Spinal cord (tissue), 9 donors: ENCODE measurements at regions not wholly inside any gene's neighbourhood (a gene's known extent, or its start where the extent isn't known, plus 50 kb on each side); places are given as distances from the start of the nearest gene placed in this dataset.

ENCODE experiments used
- DNase-seq, 6 donors: peaks; one replicate each; pipeline versions ENCODE4 v3.0.0 to v3.0.0-alpha.2; 2013 to 2015; ENCODE audit warnings: low spot score in 6 of 6, low read depth in 4 of 6
- H3K27ac ChIP-seq: one replicate; pipeline ENCODE4 v1.5.1; 2013; ENCODE audit warnings: low read depth, low read length, control low read depth
- H3K27me3 ChIP-seq: one replicate; pipeline ENCODE4 v1.6.1; 2013; ENCODE audit warnings: low read length; ENCODE audit not compliant: control insufficient read depth, insufficient read depth
- H3K36me3 ChIP-seq: one replicate; pipeline ENCODE4 v1.6.1; 2013; ENCODE audit warnings: low read length; ENCODE audit not compliant: control insufficient read depth, insufficient read depth
- H3K4me1 ChIP-seq: one replicate; pipeline ENCODE4 v1.6.1; 2013; ENCODE audit warnings: low read length; ENCODE audit not compliant: control insufficient read depth, insufficient read depth
- H3K4me3 ChIP-seq: one replicate; pipeline ENCODE4 v1.5.1; 2013; ENCODE audit warnings: low read depth, low read length, control low read depth
- H3K9me3 ChIP-seq: one replicate; pipeline ENCODE4 v1.6.1; 2013; ENCODE audit warnings: low read length; ENCODE audit not compliant: control insufficient read depth, insufficient read depth
- WGBS: methylation state at CpG from one replicate; pipeline ENCODE4 v1.1.5; 2013; ENCODE audit warnings: missing lambda C conversion rate; ENCODE audit not compliant: insufficient coverage; 5-methylcytosine and 5-hydroxymethylcytosine counted together
- donor health status: healthy.

GRCh38 chr2:163481515-163481914 is 254.3 kb downstream of the FIGN start:
- Histone ChIP-seq H3K27ac (no peak overlapping the region), H3K27me3 (no peaks in the 10 kb centered on the region), H3K4me3 (no peak overlapping the region), H3K9me3 (no peaks in the 10 kb centered on the region), H3K36me3 (no peaks in the 10 kb centered on the region), H3K4me1 (no peaks in the 10 kb centered on the region)
- no peak for DNase-seq

- DNase-seq: no peak
- WGBS: 99% methylated on average over 7 of the region's 9 CpGs
Measured at GRCh38 chr2:163479599-163479998, 256.2 kb downstream of the FIGN start.

DNA sequence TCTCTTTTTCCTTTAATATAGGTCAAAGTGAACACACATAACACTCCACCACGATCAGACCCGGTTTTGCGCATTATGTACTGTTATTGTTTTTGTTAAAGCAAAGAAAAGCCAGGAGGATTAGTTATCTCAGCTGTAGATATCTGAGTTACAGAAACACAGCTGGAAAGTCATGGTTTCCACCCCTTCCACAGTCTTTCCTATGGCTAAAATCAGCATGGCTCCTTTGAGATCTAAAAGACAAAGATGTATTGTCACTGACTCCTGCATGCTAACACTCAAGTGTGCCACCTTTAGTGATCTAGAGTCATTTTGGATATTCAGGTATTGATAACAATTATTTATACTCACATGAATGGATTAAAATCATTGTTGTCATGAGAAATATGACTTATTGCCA is 260.0 kb downstream of the FIGN start:
- no CpG with 5 or more reads among the region's 3 CpGs for WGBS
- H3K27ac ChIP-seq: no peak overlapping the region
- no peaks in the 10 kb centered on the region for H3K27me3 ChIP-seq

More at GRCh38 chr2:163479599-163479998, 256.2 kb downstream of the FIGN start:
- H3K27ac ChIP-seq: no peak overlapping the region
- H3K4me1 ChIP-seq: no peaks in the 10 kb centered on the region
- no peaks in the 10 kb centered on the region for H3K9me3 ChIP-seq
- no peaks in the 10 kb centered on the region for H3K27me3 ChIP-seq
- no peak overlapping the region for H3K4me3 ChIP-seq
- H3K36me3 ChIP-seq: no peaks in the 10 kb centered on the region

GRCh38 chr2:163474889-163475288 is 260.9 kb downstream of the FIGN start:
- no peaks in the 10 kb centered on the region for H3K4me1 ChIP-seq
- H3K9me3 ChIP-seq: no peaks in the 10 kb centered on the region
- DNase-seq: no peak
- H3K36me3 ChIP-seq: no peaks in the 10 kb centered on the region
- no peaks in the 10 kb centered on the region for H3K27me3 ChIP-seq
- no peak overlapping the region for H3K27ac ChIP-seq
- WGBS: no CpG with 5 or more reads among the region's 4 CpGs
- no peak overlapping the region for H3K4me3 ChIP-seq

More for the DNA sequence above, 260.0 kb downstream of the FIGN start:
- H3K4me3 ChIP-seq: no peak overlapping the region
- no peaks in the 10 kb centered on the region for H3K36me3 ChIP-seq
- peak in 1 of 6 donors; percentile 29 for DNase-seq
- H3K4me1 ChIP-seq: no peaks in the 10 kb centered on the region
- H3K9me3 ChIP-seq: no peaks in the 10 kb centered on the region

DNA sequence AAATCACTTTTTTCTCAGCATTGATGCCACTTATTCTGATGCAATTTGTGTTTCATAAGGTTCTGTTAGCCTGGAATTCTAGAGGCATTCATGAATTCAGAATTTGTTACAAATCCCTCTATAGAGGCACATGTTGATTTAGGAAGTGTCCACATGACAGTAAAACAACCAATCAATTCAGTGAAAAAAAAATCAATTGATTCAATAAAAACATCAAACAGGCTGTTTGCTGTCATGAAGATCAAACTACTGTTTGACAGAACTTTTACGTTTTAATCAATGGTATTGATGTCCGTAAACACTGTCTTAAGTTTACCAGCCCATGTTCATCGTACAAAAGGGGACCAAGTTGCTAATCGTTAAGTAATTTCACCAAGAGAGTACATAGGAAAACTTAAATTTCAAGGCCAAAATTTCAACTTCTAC is 261.5 kb downstream of the FIGN start:
- H3K9me3 ChIP-seq: no peaks in the 10 kb centered on the region
- H3K4me1 ChIP-seq: no peaks in the 10 kb centered on the region
- WGBS: 72% methylated on average over 3 of the region's 4 CpGs
- H3K36me3 ChIP-seq: no peaks in the 10 kb centered on the region
- no peak for DNase-seq
- no peaks in the 10 kb centered on the region for H3K27me3 ChIP-seq
- H3K27ac ChIP-seq: no peak overlapping the region
- H3K4me3 ChIP-seq: no peak overlapping the region

- Histone ChIP-seq H3K27me3 (no peaks in the 10 kb centered on the region), H3K27ac (no peak overlapping the region), H3K4me3 (no peak overlapping the region), H3K36me3 (no peaks in the 10 kb centered on the region), H3K9me3 (no peaks in the 10 kb centered on the region), H3K4me1 (no peaks in the 10 kb centered on the region)
- 10% methylated on average over 1 of the region's 1 CpG for WGBS
- no peak for DNase-seq
Measured at GRCh38 chr2:163471947-163472346, 263.9 kb downstream of the FIGN start.

DNA sequence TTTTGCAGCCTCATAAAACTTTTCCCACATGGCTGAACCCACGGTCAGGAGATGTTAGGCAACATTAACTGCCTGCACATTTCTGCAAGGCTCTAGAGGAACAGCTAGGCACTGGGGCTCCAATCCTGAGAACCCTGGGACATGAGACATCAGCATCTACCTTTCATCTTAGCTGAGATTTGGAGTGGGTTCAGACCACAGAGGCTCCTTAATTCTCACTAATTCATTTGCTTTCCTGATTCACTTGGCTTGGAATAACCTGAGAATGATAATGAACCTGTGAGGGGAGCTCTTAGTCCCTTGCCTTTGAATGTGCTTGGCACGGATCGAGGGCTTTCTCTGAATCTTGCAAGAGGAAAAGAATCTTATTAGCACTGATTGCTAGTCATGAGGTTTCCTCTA is 266.2 kb downstream of the FIGN start:
- no peaks in the 10 kb centered on the region for H3K36me3 ChIP-seq
- WGBS: 27% methylated on average over 3 of the region's 3 CpGs
- peak in 4 of 6 donors; percentile 49 to 90 (median 70) for DNase-seq

DNA sequence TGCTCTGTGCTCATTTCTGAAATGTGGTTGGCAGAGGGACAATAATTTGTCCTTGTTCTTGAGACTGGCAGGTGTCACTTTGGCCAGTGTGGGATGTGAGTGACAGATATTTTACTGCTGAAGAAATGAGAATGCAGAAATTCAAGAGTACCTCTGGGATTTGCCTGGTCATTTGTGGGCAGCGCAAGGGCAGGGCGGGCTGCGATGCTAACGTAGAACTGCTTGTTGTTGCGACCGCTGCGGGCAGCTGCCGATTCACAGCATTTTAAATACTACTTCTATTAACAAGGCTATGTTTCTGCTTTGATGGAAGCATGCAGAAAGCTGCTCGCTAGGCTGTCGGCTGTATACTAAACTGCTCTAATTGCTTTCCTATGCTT is 268.6 kb downstream of the FIGN start:
- peak in 2 of 6 donors; percentile 51 to 80 for DNase-seq
- 56% methylated on average over 6 of the region's 10 CpGs for WGBS
- Histone ChIP-seq H3K27ac (no peak overlapping the region), H3K9me3 (no peaks in the 10 kb centered on the region), H3K4me3 (no peak overlapping the region), H3K27me3 (no peaks in the 10 kb centered on the region), H3K36me3 (no peaks in the 10 kb centered on the region), H3K4me1 (peaks cover 5% of the 10 kb centered on the region)

More for the DNA sequence above, 266.2 kb downstream of the FIGN start:
- Histone ChIP-seq H3K9me3 (no peaks in the 10 kb centered on the region), H3K27me3 (no peaks in the 10 kb centered on the region), H3K4me3 (no peak overlapping the region), H3K27ac (no peak overlapping the region), H3K4me1 (peaks cover 5% of the 10 kb centered on the region)

- H3K9me3 ChIP-seq: no peaks in the 10 kb centered on the region
- H3K27me3 ChIP-seq: no peaks in the 10 kb centered on the region
- H3K36me3 ChIP-seq: no peaks in the 10 kb centered on the region
- no peak overlapping the region for H3K27ac ChIP-seq
- peak in 2 of 6 donors; percentile 47 to 61 for DNase-seq
- peaks cover 5% of the 10 kb centered on the region for H3K4me1 ChIP-seq
- WGBS: 34% methylated on average over 2 of the region's 11 CpGs
- H3K4me3 ChIP-seq: no peak overlapping the region
Measured at GRCh38 chr2:163466331-163467250, 269.2 kb downstream of the FIGN start.

DNA sequence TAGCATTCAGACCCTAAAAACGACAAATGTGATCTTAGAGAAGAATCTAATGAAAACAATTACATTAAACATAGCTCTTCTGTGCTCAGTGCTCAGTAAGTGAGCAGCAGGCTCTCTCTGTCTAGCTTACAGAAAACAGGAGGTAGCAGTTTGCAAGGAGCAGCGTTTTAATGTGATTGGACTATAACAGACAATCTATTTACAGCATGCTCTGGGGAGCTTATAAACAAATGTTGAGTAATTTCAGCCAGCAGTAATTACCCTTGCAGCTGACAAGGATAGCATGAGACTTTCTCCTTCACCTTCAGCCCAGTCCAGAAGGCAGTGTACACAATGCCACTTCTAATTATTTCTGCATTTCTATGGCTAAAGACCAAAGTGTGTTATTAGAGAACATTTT is 270.4 kb downstream of the FIGN start:
- H3K9me3 ChIP-seq: no peaks in the 10 kb centered on the region
- no peak overlapping the region for H3K4me3 ChIP-seq
- H3K36me3 ChIP-seq: no peaks in the 10 kb centered on the region
- no peaks in the 10 kb centered on the region for H3K27me3 ChIP-seq
- DNase-seq: peak in 3 of 6 donors; percentile 32 to 93 (median 65)
- WGBS: no CpG with 5 or more reads among the region's 2 CpGs
- peaks cover 5% of the 10 kb centered on the region for H3K4me1 ChIP-seq
- H3K27ac ChIP-seq: no peak overlapping the region
